ENCODE measurements at regions not wholly inside any gene's neighbourhood (a gene's known extent, or its start where the extent isn't known, plus 50 kb on each side); places are given as distances from the start of the nearest gene placed in this dataset.

DNA sequence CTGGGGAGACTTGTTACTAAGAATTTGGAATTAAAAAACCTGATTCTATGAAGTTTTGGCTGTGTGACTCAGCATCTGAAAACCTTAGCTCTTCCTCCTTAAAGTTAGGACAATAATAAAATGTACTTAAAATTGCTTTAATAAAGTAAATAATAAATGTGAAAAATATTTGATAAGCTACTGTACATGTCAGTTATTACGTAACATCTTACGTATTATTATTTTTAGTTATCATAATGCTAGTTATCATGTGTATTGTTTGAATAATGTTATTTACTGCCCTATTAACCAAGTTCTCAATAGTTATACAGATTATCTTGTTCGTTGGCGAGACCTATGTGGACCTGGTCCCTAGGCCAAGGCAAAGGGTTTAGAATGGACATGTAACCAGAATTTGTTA lies 449.2 kb upstream of the ADGRL3 start:
- no peak for TF ChIP-seq CTCF (conservative IDR thresholded peaks at IDR 0.05; ENCODE audit: low read depth, low read length)
- no peak for TF ChIP-seq EZH2 (IDR thresholded peaks at IDR 0.05; ENCODE audit: borderline replicate concordance, low read depth, low read length, poor library complexity, severe bottlenecking)
